Testis (tissue), 2 donors: ENCODE measurements at regions not wholly inside any gene's neighbourhood (a gene's known extent, or its start where the extent isn't known, plus 50 kb on each side); places are given as distances from the start of the nearest gene placed in this dataset.

Experiments
- POLR2A ChIP-seq: fragments of 450-650 bp; IDR thresholded peaks from one replicate; pipeline ENCODE4 v1.6.1; 2017; ENCODE audit warnings: antibody characterized with exemption, mild to moderate bottlenecking, moderate library complexity
- TF ChIP-seq, protein P1 (sequence below), 3 experiments: fragments of 450-650 bp in 2 of 3; fragments of 200-600 bp in 1 of 3; sonication (generic) in 1 of 3; IDR thresholded peaks; one replicate each; pipeline ENCODE4 v1.5.1; 2016 to 2019; ENCODE audit warnings: antibody characterized with exemption in 3 of 3, mild to moderate bottlenecking in 2 of 3, moderate library complexity in 1 of 3

DNA sequence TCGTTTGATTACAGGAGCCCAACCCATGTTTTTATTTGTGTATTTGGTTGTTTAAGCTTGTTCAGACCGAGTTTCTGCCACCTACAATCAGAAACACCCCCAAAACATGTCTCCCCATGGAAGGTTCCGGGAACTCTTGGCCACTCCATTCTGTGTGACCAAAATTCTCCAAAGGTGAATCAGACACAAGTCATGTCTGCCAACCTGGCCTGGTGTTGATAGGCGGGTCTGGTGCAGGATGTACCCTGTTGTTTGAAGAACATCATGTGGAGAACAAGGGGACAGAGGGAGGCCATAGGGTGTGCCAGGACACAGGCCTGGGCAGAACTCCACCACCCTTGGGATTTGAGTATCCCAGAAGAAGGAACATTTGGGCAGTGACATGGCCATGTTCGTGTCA is 147.1 kb upstream of the MYL2 start:
- TF ChIP-seq, protein P1, sequence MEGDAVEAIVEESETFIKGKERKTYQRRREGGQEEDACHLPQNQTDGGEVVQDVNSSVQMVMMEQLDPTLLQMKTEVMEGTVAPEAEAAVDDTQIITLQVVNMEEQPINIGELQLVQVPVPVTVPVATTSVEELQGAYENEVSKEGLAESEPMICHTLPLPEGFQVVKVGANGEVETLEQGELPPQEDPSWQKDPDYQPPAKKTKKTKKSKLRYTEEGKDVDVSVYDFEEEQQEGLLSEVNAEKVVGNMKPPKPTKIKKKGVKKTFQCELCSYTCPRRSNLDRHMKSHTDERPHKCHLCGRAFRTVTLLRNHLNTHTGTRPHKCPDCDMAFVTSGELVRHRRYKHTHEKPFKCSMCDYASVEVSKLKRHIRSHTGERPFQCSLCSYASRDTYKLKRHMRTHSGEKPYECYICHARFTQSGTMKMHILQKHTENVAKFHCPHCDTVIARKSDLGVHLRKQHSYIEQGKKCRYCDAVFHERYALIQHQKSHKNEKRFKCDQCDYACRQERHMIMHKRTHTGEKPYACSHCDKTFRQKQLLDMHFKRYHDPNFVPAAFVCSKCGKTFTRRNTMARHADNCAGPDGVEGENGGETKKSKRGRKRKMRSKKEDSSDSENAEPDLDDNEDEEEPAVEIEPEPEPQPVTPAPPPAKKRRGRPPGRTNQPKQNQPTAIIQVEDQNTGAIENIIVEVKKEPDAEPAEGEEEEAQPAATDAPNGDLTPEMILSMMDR (IDR thresholded peaks at IDR 0.05) = no peak
- TF ChIP-seq POLR2A = no peak
